ENCODE measurements at regions not wholly inside any gene's neighbourhood (a gene's known extent, or its start where the extent isn't known, plus 50 kb on each side); places are given as distances from the start of the nearest gene placed in this dataset.

- no peak for DNase-seq
Measured at GRCh38 chr2:239512054-239512453, 111.2 kb upstream of the HDAC4 start.

- no peak for DNase-seq
Measured at GRCh38 chr2:239509373-239510143, 108.7 kb upstream of the HDAC4 start.

GRCh38 chr2:239508261-239508660 is 107.4 kb upstream of the HDAC4 start:
- no peak for DNase-seq

GRCh38 chr2:239507576-239508258 is 106.9 kb upstream of the HDAC4 start:
- no peak for DNase-seq

- no peak for DNase-seq
Measured at GRCh38 chr2:239506961-239507360, 106.1 kb upstream of the HDAC4 start.

GRCh38 chr2:239506101-239506857 is 105.5 kb upstream of the HDAC4 start:
- DNase-seq: peak; percentile 53

- DNase-seq: no peak
Measured at GRCh38 chr2:239504643-239505235, 103.9 kb upstream of the HDAC4 start.

- DNase-seq: no peak
Measured at GRCh38 chr2:239502430-239503186, 101.8 kb upstream of the HDAC4 start.

- DNase-seq: no peak
Measured at GRCh38 chr2:239500574-239501550, 100.0 kb upstream of the HDAC4 start.

- peak; percentile 34 for DNase-seq
Measured at GRCh38 chr2:239499726-239500573, 99.1 kb upstream of the HDAC4 start.

GRCh38 chr2:239498981-239499634 is 98.3 kb upstream of the HDAC4 start:
- DNase-seq: peak; percentile 55

GRCh38 chr2:239498576-239498975 is 97.8 kb upstream of the HDAC4 start:
- no peak for DNase-seq

GRCh38 chr2:239496700-239497099 is 95.9 kb upstream of the HDAC4 start:
- no peak for DNase-seq

- peak; percentile 41 for DNase-seq
Measured at GRCh38 chr2:239495791-239496233, 95.0 kb upstream of the HDAC4 start.

- no peak for DNase-seq
Measured at GRCh38 chr2:239495175-239495574, 94.4 kb upstream of the HDAC4 start.

GRCh38 chr2:239494578-239494977 is 93.8 kb upstream of the HDAC4 start:
- no peak for DNase-seq

- DNase-seq: no peak
Measured at GRCh38 chr2:239489481-239489880, 88.7 kb upstream of the HDAC4 start.

- DNase-seq: peak; percentile 58
Measured at GRCh38 chr2:239488125-239488524, 87.3 kb upstream of the HDAC4 start.

GRCh38 chr2:239487272-239487671 is 86.5 kb upstream of the HDAC4 start:
- DNase-seq: no peak

Measured in tongue (tissue), 1 donor.